ENCODE measurements at regions not wholly inside any gene's neighbourhood (a gene's known extent, or its start where the extent isn't known, plus 50 kb on each side); places are given as distances from the start of the nearest gene placed in this dataset.

- Mint-ChIP-seq H3K36me3 (ENCODE audit: unreplicated experiment) (no peaks in the 10 kb centered on the region), H3K27ac (ENCODE audit: unreplicated experiment) (no peak overlapping the region), H3K9me3 (ENCODE audit: unreplicated experiment) (no peaks in the 10 kb centered on the region), H3K4me1 (ENCODE audit: unreplicated experiment) (peaks cover 3% of the 10 kb centered on the region), H3K27me3 (ENCODE audit: unreplicated experiment) (peaks cover 52% of the 10 kb centered on the region), H3K4me3 (ENCODE audit: unreplicated experiment) (no peak overlapping the region)
- no peak for DNase-seq (ENCODE audit: extremely low spot score, unreplicated experiment)
- TF ChIP-seq CTCF (IDR thresholded peaks at IDR 0.05) = no peak
These were observed 81.0 kb downstream of the ERMARD start for GRCh38 chr6:169832247-169832948.

GRCh38 chr6:169831450-169832246, 80.2 kb downstream of the ERMARD start:
- no peak overlapping the region for H3K27ac Mint-ChIP-seq (ENCODE audit: unreplicated experiment)
- H3K4me1 Mint-ChIP-seq (ENCODE audit: unreplicated experiment) = peaks cover 3% of the 10 kb centered on the region
- TF ChIP-seq CTCF (IDR thresholded peaks at IDR 0.05) = peak; percentile 90
- peaks cover 51% of the 10 kb centered on the region for H3K27me3 Mint-ChIP-seq (ENCODE audit: unreplicated experiment)
- no peak overlapping the region for H3K4me3 Mint-ChIP-seq (ENCODE audit: unreplicated experiment)
- peak; percentile 91 for DNase-seq (ENCODE audit: extremely low spot score, unreplicated experiment)
- peaks cover 3% of the 10 kb centered on the region for H3K9me3 Mint-ChIP-seq (ENCODE audit: unreplicated experiment)
- H3K36me3 Mint-ChIP-seq (ENCODE audit: unreplicated experiment) = no peaks in the 10 kb centered on the region

Measured in osteocyte (in vitro differentiated cells).